GM03348 (cell line): ENCODE measurements at regions not wholly inside any gene's neighbourhood (a gene's known extent, or its start where the extent isn't known, plus 50 kb on each side); places are given as distances from the start of the nearest gene placed in this dataset.

Source experiments
- DNase-seq: peaks from one replicate; pipeline ENCODE4 v3.0.0; 2012; ENCODE audit warnings: low spot score

DNA sequence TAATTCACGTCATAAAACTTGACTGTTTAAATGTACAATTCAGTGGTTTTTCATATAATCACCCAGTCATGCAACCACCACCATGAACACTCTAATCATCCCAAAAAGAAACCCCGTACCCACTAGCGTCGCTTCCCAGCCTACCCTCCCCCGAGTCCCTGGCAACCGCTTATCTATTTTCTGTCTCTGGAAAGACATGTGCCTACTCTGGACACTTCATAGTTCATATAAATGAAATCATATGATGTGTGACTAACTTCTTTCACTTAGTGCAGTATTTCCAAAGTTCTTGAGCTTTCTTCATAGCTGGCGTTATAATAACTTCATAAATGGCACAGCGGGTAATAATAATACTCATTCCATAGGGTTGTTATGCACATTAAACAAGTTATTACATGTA lies 215.2 kb downstream of the MYLK4 start:
- DNase-seq: no peak

DNA sequence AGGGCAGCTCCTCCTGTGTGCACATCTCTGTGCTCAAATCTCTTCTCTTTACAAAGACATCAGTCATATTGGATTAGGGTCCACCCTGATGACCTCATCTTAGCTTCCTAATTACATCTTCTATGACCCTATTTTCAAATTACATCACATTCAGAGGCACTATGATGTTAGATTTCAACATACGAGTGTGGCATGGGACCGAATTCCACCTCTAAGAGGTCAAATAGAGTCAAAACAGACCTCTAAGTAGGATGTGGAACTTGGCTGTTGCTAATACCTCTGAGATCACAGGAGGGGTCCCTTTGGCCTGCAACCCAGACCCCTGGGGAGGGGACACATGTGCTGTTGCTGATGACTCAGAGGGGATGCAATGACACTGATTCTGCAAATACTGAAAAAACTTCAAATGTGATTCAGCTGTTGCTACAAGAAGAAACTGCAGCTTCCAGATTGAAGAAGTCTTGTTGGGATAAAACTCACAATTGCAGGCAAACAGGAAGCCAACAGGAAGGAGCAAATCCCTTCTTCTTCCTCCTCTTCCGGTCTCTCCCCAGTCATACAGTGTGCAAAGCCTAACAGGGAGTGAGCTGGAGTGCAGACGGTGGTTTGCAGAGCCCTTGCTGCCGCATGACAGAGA lies 216.2 kb downstream of the MYLK4 start:
- DNase-seq: no peak

DNA sequence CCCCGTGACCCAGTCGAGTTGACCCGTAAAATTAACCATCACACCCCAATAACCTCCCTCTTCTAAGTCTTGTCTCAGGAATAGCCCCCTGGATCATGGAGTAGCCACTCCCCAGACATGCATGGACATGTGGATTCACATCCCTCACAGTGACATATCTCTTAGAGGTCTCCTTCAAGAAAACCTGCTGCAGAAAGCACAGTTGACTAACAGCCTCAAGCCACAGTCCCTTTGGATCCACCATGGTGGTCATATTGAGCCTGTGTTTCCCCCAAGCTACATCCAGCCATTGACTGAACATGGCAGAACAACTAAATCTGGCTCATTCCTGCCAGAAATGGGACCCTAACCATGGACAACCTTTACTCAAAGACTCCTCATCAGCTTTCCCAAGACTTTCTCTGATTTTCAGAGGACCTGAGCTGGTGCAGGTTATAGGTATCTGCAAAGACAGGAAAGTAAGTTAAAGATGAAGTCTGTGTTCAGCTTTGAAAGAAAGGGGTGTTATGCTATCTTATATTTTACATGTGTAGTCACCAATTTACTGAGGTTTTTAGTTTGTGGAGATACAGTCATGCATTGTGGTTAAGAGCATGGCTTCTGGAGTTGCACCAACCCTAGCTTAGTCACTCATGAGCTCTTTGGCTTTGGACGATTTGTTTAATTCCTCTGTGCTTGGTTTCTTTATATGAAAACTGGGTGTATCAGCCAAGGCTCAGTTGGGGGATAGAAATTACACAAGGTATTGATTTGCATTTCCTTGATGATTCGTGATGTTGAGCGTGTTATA lies 219.1 kb downstream of the MYLK4 start:
- DNase-seq: peak; percentile 50

DNA sequence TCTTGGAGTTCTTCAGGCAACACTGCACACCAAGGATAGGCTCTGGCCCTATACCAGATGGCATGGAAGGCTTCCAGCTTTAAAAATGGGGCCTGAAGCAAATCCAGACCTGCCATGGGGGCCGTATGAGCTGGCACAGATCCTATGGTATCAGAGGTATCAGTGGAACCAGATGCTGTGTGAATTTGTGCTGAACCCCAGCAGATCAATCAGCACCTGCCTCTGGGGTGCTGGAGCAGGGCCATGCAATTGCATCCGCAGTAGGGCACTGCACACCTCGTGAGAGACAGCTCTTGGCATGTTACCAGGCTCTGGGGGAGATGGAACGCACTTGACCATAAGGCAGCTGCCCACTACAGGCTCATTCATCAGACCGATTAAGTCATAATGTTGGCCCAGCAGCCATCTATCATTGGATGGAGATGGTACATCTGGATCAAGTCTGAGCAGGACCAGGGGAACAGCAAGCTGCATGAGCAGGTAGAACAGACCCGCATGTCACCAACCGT lies 221.5 kb downstream of the MYLK4 start:
- no peak for DNase-seq

DNA sequence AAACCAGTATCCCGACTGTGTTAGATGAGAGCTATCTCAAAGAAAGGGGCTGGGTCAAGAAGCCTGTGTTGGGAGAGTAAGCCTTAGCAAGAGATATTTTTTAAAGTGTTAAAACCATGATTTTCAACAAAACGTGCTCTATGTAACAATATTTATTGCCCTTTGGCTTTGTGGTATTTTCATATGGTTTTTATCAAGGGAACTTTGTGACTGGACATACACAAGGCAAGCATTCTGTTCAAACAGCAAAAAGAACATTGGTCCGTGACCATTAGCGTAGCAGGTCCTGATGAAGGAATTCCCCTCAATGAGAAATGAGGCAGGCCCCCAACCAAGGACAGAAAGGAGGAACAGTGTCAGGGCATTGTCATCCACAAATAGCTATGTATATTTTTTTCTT lies 222.6 kb downstream of the MYLK4 start:
- no peak for DNase-seq

DNA sequence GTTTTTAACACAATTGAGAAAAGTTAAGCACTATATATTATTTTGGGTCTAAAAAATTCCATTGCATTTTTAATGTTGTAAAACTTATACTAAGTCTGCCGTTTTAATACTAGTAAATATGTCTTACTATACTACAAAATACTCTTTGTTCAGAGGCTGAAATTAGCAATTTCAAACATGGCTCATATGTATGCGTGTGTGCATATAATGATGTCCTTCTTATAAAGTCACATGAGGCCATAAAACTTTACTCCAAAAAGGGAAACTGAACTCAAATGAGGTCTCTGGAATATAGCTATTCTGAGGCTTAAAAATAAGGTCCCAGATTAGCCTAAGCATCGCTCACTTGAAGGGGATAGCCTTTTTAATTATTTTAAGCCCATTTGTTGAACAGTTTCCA lies 224.0 kb downstream of the MYLK4 start:
- DNase-seq: no peak

DNA sequence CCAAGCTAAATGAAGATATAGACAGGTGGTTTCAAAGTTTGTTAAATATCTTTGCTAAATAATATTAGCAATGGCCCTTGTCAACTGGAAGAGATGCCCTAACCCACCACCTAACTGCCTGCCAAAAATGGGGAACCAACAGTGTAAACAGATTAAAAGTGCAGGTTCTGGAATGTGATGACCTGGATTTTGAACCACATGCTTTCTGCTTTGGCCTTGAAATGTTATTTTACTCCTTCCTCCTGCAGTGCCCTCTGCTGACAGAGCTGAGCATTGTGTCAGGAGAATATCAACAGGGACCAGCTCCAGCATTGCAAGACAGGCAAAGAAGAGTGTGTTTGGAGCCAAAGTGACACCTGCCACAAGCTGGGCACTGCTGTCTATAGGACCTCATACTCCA lies 226.6 kb downstream of the MYLK4 start:
- no peak for DNase-seq

DNA sequence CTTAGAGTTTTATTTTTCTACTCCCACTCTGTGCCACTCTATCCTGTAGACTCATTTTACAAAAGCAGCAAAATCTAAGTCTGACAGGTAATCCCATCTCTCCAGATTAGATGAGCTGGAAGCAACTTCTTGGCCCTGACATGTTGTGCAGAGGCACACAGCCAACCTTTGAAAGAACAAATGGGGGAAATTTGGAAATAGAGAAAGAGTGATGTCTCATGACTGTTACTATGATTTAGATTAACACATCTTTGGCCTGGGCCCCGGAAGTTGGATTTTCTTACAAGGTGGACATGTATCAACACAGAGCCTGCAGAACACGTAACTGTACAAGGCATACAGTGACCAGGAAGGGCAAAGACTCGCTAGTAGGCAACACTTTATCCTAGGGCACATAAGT lies 227.7 kb downstream of the MYLK4 start:
- DNase-seq: no peak

DNA sequence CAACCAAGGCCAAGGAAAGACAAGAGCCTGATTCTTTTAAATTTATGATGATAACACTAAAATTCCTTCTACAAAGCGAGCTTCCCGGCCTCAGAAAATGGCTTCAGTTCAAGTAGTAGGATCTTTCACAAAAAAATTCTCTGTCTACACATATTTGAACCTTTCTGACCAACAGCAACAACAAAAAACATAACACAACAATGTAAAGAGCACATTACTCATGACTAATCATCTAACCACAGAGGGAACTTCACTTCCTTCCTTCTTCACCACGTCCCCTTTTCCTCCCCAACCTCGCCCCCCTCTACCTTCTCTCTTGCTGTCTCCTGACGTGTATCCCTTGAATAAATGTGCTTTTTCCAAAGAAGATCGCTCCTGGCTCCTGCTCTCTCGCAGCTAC lies 228.2 kb downstream of the MYLK4 start:
- no peak for DNase-seq

DNA sequence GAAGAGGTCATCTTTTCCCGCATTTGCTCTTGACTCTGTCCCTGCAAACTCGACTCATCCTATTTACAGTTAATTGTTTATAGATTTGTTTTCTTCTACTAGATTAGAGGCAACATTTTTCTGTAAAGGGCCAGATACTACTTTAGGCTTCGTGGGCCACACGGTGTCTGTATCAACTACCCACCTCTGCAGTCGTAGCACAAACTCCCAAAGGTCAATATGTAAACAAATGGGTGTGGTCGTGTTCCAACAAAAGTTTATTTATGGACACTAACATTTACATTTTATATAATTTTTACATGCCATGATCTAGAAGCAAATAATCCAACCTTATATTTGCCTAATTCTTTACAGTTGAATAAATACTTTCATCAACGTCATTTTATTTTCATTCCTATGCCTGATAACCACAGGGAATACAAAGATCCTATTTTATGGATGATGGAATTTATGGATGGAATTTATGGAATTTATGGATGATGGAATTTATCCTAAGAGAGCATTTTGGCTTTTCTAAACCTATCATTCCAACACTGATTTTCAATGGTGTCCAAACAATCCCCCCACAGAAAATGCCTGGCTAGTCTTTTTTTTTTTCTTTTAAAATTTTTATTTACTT lies 232.8 kb downstream of the MYLK4 start:
- DNase-seq: no peak

DNA sequence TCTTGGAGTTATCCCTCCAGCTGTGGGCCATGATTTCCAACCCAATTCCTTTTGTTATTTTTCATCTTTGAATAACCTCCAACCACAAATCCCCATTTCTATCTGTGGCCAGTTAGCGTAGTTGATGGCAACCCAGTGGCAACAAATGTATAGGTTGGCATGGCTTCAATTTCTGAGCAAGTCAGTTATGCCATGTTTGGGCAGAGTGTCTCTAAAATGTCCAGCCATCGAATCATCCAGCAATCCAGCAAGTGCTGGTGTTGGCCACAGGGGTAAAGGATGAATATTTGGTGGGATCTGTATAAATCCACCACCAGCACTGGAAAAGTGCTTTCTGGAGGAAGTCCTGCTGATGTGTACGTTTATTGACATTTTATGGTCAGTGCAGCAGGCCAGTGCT lies 233.3 kb downstream of the MYLK4 start:
- no peak for DNase-seq

DNA sequence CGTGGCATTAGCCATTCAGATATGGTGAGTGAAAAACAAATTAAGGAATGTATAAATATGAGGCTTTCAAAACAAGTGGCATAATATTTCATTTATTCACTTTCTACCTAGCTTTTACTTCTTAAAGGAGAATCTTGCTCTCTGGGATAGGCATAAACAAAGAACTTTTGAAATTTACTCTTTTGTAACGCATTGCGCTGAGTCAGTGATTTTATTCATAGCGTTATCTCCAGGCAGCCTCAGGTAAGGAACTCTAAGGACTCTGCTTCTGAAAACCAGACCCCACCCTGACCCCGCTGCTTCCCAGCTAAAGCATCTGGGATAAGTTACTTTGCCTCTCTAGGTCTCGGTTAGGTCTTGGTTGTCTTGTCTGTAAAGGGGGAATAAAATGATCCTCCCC lies 234.7 kb downstream of the MYLK4 start:
- DNase-seq: no peak

DNA sequence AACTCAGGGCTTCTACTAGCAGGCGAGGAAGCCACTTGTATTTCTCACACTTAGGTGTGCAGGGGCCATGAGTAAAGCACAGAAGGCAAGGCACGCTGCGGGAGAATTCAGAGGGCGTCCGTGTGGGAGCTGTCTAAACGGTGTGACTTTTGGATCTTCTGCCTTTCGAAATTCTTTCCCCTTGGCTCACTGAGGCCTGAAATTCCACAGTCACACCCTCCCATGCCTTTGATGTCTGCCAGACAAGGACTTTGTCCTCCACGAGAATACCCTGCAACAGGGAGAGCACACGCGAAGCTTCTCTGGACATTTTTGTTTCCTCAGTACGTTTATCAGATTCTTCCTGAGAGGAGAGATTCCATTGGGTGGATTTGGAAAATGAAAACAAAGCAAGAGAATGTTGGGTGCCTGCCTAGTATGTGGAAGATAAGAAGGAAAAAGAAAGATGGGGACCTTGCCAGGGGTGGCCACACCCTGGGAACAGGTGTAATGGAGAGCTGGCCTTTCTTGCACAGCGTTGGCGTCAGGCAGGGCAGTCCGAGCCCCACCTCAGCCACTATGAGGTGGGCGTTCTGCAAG lies 235.7 kb downstream of the MYLK4 start:
- no peak for DNase-seq

DNA sequence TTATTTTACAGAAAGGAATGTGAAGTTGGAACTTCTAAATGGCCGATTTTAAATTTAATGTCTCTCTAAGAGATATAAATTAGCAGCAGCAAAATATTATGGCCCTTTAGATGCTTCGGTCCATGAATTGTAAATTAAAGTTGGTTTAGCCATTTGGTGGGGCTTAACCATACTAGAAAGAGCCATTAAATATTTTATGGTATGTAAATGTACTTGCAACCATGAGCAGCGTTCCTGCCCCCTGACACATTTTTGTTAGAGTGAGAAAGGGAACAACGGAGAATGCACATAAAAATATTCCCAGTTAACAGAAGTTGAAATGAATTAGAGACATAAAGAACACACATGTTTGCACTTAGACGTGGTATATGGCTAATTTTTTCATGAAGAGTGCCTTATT lies 237.9 kb downstream of the MYLK4 start:
- DNase-seq: no peak

DNA sequence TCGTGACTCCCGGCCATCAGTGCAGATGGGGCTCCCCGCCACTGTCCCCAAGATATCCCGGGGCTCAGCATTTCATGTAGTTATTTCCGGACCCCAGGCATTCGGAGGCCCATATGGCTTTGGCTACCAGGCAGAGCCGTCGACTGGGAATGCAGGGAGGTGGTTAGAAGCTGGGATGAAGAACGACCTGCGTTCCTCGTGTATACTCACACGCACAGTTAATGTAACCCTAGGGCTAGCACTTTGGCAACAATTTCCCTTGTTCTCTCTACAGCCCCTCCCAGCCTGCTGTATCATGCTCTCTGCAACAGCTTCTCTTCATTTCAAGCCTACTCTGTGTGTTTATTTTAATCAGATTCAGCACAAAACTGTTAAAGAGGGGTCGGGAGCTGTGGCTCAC lies 240.4 kb downstream of the MYLK4 start:
- DNase-seq: no peak

DNA sequence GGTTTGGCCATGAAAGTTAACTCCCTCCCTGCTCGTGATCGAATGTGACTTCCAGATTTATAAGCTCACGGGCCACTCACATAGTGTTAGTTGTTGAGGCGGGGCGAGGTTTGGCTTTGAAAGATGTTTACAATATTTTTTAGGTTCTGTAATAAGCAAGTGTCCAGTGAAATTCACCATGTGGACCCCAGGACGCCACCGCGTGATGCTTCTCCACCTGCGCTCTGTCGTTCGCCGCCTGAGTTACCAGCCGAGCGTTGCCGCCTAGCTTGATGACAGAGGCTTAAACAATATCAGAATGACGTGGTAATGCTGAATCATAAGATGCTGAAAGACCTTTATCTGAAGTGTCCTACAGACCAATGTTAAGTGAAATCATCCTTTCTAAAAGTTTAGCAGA lies 241.0 kb downstream of the MYLK4 start:
- DNase-seq: no peak

DNA sequence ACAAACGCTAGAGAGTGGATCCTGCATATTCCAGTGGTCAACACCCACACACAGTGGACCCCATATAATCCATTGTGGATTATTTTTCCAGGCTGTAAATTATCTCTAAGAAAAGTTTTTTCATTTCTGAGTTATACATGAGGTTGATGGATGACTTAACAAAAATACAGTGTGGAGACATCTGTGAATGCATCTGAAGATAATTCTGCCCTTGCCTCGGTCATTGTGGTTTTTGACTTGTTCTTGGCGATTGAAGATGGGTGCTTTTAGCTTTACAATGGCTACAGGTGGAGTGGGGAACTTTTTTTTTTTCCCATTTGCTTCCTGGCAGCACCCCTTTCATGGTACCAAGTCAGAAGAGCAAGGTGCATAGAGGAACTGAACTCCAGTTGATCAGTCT lies 242.7 kb downstream of the MYLK4 start:
- no peak for DNase-seq

DNA sequence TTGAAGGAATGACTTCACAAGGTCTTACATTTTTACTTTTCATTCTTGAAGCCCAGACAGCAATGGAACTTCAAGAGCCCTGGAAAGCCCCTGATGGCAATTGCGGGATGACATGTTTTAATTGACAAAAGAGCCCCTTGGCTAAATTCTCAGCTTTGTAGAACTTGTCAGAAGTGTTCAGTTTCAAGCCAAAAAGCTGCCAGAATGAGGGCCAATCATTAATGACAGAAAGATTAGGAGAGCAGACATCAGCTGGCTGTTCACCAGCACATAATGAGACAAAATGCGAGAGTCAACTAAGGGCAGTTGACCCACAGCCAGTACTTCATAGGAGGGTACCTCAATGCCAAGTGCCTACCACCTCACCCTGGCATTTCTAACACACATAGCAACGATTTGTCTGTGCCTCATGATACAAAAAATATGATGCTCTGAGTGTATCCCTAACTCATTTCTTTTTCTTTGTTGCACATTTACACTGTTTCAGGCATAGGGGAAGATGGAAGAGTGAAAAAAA lies 243.1 kb downstream of the MYLK4 start:
- DNase-seq: no peak

DNA sequence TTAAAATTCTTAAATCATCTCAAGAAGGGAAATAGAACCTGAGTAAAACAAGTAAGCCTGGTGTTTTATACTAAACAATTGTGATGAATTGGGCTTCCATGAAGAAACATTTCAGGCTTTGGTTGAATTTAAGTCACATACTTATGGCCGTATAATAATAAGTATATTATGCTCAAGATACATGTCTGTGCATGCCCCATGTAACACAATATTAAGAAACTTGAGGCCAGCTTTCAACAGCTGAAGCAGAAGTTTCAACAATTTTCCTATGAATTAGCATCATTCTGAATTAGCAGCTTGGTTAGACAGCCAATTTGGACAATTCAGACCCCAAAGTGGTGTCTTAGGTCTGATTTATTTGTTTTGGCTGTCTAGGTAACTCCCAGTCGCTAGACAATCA lies 243.7 kb downstream of the MYLK4 start:
- no peak for DNase-seq

DNA sequence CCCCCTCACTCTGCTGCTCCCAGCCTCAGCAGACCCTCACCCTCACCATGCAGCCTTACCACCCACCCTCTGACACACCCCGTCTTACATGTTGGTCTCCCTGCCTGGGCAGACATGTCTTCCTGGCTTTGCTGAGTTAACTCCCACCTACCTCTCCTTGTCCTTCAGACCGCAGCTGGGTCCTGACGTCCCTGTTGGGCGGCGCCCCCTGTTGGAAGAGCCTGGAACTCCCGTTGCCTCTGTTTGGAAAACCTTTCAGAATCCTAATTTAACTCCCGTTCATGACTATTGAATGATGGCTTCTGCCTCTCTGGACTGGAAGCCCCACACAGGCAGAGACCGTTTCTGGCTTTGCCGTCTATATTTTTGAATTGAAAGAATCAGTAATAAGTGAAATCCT lies 245.1 kb downstream of the MYLK4 start:
- DNase-seq: no peak

DNA sequence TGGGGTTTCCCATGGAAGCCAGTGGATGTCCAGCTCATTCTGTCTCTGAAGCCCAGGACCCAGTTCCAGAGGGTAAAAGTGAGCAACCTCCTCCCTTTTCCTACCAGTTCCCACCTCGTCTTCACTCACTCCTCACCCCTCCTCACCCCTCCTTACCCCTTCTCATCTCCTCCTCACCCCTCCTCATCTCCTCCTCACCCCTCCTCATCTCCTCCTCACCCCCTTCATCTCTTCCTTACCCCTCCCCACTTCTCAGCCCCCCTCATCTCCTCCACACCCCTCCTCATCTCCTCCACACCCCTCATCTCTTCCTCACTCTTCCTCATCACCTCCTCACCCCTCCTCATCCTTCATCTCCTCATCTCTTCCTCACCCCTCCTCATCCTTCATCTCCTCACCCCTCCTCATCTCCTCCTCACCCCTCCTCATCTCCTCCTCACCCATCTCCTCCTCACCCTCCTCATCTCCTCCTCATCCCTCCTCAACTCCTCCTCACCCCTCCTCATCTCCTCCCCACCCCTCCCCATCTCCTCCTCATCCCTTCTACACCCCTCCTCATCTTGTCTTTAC lies 246.1 kb downstream of the MYLK4 start:
- no peak for DNase-seq

DNA sequence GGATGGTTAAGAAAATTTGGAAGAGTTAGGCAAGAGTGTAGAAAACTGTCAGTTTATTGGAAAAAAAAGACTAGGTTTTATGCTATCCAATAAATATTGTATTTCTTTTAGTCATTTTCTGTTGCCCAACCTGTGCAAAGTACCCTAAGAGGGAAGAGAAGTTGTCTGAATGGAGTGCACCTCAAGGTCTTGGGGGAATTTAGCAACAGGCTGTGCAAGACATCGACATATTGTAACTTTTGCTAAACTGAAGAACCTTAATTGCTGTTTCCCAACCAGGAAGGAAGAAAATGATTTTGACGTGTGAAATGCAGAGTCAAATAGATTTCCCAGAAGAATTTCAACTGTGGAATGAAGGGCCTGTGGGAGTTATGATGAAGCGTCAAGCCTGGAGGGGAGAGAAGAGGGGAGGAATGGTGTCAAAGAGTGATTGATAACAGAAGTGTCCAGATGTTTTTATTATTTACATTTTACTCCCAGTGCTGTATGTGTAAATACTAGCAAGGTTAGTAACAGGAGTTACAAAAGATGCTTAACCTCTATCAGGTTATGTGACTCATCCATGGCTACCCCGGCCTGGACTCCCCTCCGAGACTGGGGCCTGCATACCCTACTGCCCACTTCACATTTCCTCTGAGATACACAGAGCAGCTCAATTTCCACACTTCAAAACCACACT lies 246.8 kb downstream of the MYLK4 start:
- no peak for DNase-seq
